Activated naive CD8-positive, alpha-beta T cell treated with anti-CD3 and anti-CD28 coated beads, Interleukin-2, amount 10 ng/mL, durations not matched to agents 7 days and 5 days (primary cell): ENCODE measurements at regions not wholly inside any gene's neighbourhood (a gene's known extent, or its start where the extent isn't known, plus 50 kb on each side); places are given as distances from the start of the nearest gene placed in this dataset.

Experiments used
- ATAC-seq: fragments of 150-1000 bp; cut with Tn5 transposase; one replicate; pipeline ENCODE4 v1.10.0; 2021; ENCODE audit warnings: low read depth, moderate library complexity
- POLR2A ChIA-PET: fragments of 350-600 bp; sonication (Branson Sonifier 250); formaldehyde crosslinking; loops from one replicate; lab custom pipeline; 2021; ENCODE audit warnings: antibody characterized with exemption; lab: Charles Lee
- DNase-seq: peaks from one replicate; pipeline ENCODE4 v3.0.0; 2021
- H3K27ac Mint-ChIP-seq: one replicate; pipeline ENCODE4 v1.8.0; 2022; ENCODE audit warnings: mild to moderate bottlenecking, mixed read lengths
- H3K27me3 Mint-ChIP-seq: one replicate; pipeline ENCODE4 v1.8.0; 2022; ENCODE audit warnings: mild to moderate bottlenecking, moderate library complexity, mixed read lengths
- H3K36me3 Mint-ChIP-seq: one replicate; pipeline ENCODE4 v1.8.0; 2021; ENCODE audit warnings: mild to moderate bottlenecking, mixed read lengths
- H3K4me1 Mint-ChIP-seq: one replicate; pipeline ENCODE4 v1.8.0; 2021; ENCODE audit warnings: mixed read lengths
- H3K4me3 Mint-ChIP-seq: one replicate; pipeline ENCODE4 v1.8.0; 2022; ENCODE audit warnings: mild to moderate bottlenecking, moderate library complexity, mixed read lengths
- H3K9me3 Mint-ChIP-seq: one replicate; pipeline ENCODE4 v1.8.0; 2021; ENCODE audit warnings: mixed read lengths

DNA sequence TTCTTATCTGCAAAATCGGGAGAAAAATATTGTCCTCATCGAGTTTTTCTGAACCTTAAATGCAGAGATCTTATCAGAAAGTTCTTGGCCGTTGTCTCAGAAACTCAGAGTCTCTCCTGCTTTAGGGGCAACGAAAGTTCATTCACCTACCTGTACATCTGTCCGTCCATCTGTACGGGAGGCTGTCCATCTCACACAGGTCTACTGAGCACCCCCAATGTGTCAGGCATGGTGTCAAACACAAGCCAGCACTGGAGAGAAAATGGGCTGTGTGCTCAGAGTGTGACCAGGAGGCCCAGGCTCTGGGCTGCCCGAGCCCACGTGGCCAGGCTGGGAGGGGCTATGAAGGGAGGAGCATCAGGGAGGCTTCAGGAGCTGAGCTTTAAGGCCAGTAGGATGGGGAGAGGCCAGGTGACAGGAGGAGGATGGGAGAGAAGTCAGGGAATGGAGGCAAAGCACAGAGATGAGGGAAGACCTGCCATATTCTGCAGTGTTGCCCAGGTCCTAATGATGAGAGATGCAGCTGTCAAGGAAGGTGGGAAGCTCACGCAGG lies 62.4 kb upstream of the MYEOV start:
- H3K27ac Mint-ChIP-seq = no peak overlapping the region
- H3K27me3 Mint-ChIP-seq = peaks cover 13% of the 10 kb centered on the region
- no peaks in the 10 kb centered on the region for H3K36me3 Mint-ChIP-seq
- POLR2A ChIA-PET = no interaction called here
- no peak for ATAC-seq
- no peak for DNase-seq
- H3K9me3 Mint-ChIP-seq = no peaks in the 10 kb centered on the region
- H3K4me3 Mint-ChIP-seq = no peak overlapping the region
- H3K4me1 Mint-ChIP-seq = no peaks in the 10 kb centered on the region

DNA sequence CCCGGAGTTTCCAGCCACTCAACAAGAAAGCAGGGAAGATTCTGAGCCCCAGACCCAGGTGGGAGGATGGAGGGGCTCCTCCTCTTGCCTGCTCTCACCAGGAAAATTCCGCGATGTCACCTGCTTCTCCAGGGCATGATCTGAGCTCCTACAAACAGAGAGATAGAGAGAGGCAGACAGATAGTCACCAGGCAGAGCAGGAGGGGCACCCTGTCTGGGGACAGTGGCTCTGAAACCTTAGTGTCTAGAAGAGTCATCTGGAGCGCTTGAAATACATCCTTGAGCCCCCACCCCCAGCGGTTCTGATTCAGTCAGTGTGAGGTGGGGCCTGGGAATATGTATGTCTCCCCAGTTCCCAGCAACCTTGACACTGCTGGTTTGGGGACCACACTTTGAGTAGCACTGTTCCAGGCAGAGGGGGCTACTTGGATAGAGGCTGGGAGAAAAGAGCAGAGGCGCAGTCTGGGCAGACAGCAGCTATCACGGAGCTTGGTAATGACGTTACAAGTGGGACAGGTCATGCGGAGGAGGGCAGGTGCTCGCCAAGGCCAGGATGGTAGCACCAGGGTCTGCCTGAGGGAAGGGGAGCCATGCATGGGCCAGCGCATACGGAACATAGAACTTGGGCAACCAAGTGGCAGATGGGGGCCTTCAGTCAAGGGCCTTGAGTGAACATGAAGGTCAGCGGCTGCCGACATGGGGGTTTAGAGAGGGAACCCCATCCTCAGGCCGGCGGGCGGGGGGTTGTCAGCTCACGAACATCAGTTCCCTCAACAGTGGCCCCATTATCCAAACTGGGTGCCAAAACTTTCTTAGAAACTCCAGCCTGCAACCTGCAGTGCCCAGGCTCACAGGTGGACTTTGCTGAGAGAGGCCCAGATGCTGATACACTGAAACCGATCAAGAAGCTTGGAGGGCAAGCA lies 60.9 kb upstream of the MYEOV start:
- POLR2A ChIA-PET = no interaction called here
- Mint-ChIP-seq H3K36me3 (no peaks in the 10 kb centered on the region), H3K27ac (no peak overlapping the region), H3K27me3 (peaks cover 3% of the 10 kb centered on the region), H3K9me3 (no peaks in the 10 kb centered on the region), H3K4me3 (no peak overlapping the region), H3K4me1 (no peaks in the 10 kb centered on the region)
- DNase-seq = no peak
- ATAC-seq = no peak

DNA sequence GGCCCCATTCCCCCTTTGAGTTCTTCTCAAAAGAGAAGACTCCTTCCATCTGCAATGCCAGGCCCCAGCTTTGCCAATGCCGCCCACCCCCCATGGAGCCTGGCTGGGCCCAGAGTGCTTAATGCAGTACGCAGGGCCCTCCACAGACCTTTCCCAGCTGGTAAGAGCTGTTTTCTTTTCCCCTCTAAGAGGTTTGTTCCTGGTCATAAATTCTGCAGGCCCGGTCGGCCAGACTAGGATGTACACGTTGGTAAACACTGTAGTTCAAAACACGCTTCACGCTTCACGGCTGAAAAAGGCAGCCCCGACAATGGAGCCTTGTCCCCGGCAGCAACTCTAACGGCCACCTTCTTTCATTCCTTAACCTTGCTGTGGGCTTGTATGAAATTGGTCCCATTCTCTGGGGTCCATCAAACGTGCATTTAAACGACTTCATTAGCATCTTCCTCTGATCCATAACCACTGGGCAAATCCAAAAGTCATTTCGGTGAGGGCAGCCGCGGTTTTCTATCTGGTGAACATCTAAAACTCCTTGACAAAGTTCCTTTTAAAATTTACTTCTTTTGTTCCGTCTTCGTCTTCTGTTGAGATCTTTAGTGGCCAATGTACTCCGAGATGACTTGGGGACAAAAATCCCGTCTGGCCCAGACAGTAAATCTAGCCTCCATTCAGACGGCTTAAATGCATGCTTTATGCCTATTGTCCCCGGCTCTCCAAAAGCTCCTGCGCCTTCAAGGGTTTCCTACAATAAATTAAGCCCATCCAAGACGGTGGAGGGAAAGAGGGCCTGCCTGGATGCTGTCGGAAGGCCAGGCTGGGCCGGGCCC lies 60.0 kb upstream of the MYEOV start:
- no peak overlapping the region for H3K27ac Mint-ChIP-seq
- H3K27me3 Mint-ChIP-seq = peaks cover 3% of the 10 kb centered on the region

DNA sequence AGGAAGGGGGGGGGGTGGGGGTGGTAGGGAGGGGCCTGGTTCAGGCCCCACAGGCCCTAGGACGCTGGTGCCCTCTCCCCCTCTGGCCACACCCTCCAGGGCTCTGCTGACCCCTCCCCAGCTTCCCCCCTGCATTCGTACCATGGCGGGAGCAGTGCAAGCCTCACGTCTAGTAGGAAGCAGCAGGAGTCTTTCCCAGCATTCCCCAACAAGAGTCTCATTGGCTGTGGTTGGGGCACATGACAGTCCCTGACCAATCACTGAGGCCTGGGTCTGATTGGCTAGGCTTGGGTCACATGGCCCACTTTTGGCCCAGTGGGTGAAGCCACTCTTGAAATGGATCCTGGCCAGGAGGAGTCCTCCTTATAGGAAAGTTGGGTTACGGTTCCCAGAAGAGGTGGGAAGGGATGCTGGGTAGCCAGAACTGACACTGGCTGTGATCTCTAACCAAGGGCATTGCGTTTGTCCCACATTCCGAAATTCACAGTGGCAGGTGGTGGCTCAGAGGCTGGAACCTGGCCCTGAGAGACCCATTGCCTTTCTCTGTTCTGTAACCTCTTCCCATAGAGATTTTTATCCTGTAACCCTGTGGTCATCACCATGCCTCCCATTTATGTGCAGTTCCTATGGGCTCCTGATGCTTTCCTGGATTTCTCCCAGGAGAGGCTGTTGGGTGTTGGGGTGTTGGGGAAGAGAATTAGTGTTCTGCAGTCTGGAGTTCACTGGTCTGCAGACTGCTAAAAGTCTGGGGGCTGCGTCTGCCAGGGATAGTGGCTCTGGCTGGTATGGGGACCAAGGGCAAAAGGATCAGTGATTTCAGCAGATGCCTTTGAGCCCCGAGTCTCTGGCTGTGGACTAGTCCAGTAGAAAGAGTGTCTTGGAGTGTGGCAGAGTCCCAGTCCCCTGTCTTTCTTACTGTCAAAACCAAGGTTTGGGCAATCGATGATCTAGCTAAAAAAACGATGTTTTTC lies 58.9 kb upstream of the MYEOV start:
- H3K4me3 Mint-ChIP-seq = no peak overlapping the region
- no peaks in the 10 kb centered on the region for H3K9me3 Mint-ChIP-seq
- peaks cover 3% of the 10 kb centered on the region for H3K4me1 Mint-ChIP-seq
- H3K27me3 Mint-ChIP-seq = peaks cover 3% of the 10 kb centered on the region
- DNase-seq (no peak), ATAC-seq (no peak)
- no peak overlapping the region for H3K27ac Mint-ChIP-seq
- no peaks in the 10 kb centered on the region for H3K36me3 Mint-ChIP-seq
- POLR2A ChIA-PET = no interaction called here

More for the DNA sequence above, 60.0 kb upstream of the MYEOV start:
- DNase-seq (no peak), ATAC-seq (no peak)
- Mint-ChIP-seq H3K9me3 (no peaks in the 10 kb centered on the region), H3K36me3 (no peaks in the 10 kb centered on the region), H3K4me3 (no peak overlapping the region), H3K4me1 (peaks cover 2% of the 10 kb centered on the region)
- POLR2A ChIA-PET = no interaction called here

DNA sequence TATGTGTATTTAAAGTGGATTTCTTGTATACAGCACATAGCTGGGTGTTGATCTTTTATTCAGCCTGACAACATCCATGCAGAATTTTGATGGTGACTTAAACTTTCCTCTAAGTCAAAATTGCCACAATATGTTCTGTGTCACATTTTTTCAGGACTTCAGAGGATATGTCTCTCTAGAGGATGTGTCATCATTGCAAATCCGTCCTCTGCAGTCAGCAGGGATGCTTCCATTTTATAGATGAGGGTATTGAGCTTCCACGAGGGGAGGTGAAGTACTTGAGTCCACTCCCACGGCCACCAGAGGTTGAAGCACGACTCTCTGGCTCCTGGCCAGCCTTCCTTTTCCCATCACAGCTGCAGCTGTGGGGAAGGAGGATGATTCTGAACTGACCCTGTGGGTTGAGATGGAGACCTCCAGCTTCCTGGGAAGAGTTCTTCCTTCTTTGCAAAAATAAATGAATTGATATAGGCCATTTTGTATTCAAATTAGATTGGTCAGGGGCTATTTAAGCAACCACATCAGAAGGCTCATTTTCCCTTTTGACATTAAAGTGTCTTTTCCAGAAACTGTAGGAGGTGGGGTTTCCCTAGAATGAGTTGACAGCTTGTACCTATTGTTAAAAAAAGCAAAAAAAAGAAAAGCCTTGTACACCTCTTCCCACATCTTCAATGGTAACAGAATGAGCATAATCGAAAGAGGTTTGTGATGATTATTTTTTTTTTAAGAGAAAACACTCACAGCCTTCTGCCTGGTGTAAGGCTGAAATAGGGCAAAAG lies 55.2 kb upstream of the MYEOV start:
- Mint-ChIP-seq H3K27ac (no peak overlapping the region), H3K4me3 (no peak overlapping the region), H3K27me3 (peaks cover 3% of the 10 kb centered on the region), H3K36me3 (peaks cover 5% of the 10 kb centered on the region), H3K4me1 (peaks cover 12% of the 10 kb centered on the region), H3K9me3 (peaks cover 3% of the 10 kb centered on the region)
- POLR2A ChIA-PET = no interaction called here
- ATAC-seq (no peak), DNase-seq (no peak)

DNA sequence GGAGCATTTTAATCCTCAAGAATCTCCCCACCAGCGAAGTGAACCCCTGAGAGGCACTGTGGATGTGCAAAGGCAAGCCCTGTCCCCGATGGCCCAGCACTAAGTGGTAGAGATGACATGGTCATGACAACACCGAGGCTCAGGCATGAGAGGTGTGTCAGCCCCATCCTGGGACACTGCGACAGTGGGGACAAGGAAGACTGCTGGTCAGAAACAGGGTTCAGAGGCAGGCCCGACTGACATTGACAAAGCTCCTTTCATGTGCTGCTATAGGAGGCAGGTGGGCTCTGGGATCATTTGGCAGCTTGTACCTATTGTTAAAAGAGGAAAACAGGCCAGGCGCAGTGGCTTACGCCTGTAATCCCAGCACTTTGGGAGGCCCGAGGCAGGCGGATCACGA lies 54.3 kb upstream of the MYEOV start:
- ATAC-seq = no peak
- DNase-seq = no peak
- H3K27ac Mint-ChIP-seq = no peak overlapping the region
- no peak overlapping the region for H3K4me3 Mint-ChIP-seq
- peaks cover 3% of the 10 kb centered on the region for H3K9me3 Mint-ChIP-seq
- POLR2A ChIA-PET = no interaction called here
- H3K36me3 Mint-ChIP-seq = peaks cover 5% of the 10 kb centered on the region
- peaks cover 3% of the 10 kb centered on the region for H3K27me3 Mint-ChIP-seq
- H3K4me1 Mint-ChIP-seq = peaks cover 12% of the 10 kb centered on the region

DNA sequence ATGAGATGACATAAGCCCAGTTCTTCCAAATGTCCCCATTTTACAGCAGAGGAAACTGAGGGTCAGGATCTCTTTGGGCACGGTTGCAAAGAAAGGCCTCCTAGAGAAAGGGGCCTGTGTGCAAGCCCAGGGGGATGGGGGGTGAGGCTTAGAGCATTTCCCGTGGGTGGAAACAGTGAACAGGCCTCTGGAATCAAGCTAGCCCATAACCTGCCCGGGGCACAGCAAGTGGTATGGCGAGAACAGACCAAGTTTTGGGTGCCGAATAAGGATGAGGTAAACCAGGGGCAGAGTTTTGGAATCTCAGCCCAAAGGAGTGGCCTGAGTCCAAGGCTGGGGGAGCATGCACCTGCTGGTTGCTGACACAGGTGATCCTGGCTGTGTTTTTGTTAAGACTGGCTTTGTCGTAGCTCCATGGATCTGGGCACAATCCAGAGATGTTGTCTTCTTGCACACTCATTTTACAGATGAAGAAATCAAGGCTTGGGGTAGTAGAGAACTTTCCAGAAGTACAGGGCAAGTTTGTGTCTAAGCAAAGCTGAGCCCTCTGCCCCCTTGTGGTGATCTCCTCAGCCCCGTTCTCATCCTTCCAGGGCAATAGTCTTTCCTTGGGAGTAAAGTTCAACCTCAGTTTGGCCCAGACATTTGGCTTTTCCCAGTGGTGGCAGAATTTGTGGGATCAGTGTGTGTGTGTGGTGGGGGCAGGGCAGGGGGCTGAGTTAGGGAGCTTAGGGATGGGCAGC lies 53.5 kb upstream of the MYEOV start:
- peaks cover 12% of the 10 kb centered on the region for H3K4me1 Mint-ChIP-seq
- H3K27me3 Mint-ChIP-seq = peaks cover 3% of the 10 kb centered on the region
- POLR2A ChIA-PET = no interaction called here
- peaks cover 5% of the 10 kb centered on the region for H3K36me3 Mint-ChIP-seq
- no peak overlapping the region for H3K4me3 Mint-ChIP-seq
- H3K9me3 Mint-ChIP-seq = peaks cover 3% of the 10 kb centered on the region
- no peak overlapping the region for H3K27ac Mint-ChIP-seq
- no peak for ATAC-seq
- DNase-seq = no peak

DNA sequence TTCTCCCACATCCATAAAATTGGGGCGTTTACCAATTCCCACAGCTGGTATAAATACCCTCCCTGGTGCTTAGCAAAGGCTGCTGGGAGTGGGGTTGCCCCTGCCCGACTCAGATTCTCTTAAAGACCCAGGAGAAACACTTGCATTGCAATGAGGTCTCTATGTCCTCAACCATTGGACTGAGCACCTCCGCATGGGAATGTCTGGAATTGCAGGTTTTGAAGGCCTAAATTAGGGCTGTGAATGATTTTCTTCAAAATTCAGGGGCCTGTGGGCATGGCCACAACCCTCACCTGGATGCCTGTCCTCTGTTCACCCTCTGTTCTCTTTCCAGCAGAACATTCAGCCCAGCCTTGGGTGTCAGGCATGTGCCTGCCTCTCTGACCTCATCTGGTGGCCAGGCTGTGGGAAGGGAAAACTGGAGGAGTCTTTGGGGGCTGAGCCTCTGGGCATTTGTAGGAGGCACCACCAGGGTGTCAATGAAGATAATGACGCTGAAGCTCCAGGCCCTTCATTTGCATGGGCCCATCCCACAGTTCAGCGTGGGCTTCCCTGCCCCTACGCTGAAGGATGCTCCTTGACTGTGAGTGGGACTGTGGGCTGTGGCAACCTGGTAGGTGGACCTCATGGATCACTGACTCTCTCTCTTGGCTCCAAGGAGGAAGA lies 52.7 kb upstream of the MYEOV start:
- DNase-seq (no peak), ATAC-seq (no peak)
- H3K4me3 Mint-ChIP-seq = no peak overlapping the region
- peaks cover 3% of the 10 kb centered on the region for H3K9me3 Mint-ChIP-seq
- H3K27me3 Mint-ChIP-seq = no peaks in the 10 kb centered on the region
- H3K4me1 Mint-ChIP-seq = peaks cover 12% of the 10 kb centered on the region
- H3K36me3 Mint-ChIP-seq = peaks cover 5% of the 10 kb centered on the region
- no peak overlapping the region for H3K27ac Mint-ChIP-seq
- POLR2A ChIA-PET = no interaction called here

DNA sequence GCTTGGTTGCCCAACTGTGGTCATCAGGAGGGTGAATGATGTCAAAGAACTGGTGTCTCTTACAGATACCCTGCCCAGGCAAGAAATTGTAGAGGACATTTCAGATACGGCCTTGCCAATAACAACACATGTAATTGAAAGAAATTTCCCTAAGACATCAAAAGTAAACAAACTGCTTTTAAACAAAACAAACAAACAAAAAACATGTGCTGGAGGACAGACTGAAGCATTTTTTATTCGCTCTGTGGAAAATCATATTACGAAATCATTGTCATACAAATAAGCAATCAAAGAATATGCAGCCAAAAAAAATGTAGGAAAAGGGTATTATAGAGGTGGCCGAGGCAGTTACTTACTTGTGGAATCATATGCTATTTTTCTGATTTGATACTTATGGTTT lies 52.1 kb upstream of the MYEOV start:
- DNase-seq (no peak), ATAC-seq (no peak)
- Mint-ChIP-seq H3K4me3 (no peak overlapping the region), H3K27ac (peak overlapping the region; percentile 80), H3K27me3 (peaks cover 2% of the 10 kb centered on the region), H3K9me3 (peaks cover 3% of the 10 kb centered on the region), H3K4me1 (peaks cover 12% of the 10 kb centered on the region), H3K36me3 (peaks cover 5% of the 10 kb centered on the region)
- POLR2A ChIA-PET = no interaction called here

DNA sequence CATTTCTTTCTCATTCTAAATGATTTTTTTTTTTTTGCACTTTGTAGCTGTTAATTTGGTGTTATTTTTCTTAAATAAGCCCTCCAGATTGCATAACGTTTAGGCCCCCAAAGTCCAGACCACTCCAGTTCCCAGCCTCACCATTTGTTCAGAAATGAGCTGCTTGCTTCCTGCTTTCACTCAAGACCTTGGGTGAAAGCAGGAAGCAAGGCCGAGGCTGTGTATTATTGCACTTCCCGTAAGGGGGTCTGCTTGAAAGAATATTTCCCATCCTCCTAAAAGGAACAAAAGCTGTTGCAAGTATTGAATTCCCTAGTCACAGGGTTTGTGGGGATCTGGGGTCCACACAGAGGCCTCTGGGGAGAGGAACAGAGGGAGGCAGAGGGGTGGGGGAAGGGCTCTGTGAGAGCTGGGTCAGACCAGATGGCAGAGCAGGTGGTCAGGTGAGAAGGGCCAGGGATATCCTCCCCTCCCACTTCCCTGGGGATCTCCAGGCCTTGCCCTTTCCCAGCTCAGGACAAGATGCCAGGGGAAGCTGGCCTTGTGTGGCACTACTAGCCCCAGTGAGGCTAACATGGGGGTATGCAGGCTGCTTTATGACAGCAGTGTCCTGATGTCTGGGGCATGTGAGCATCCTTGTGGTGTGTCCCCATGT lies 51.6 kb upstream of the MYEOV start:
- Mint-ChIP-seq H3K4me3 (no peak overlapping the region), H3K27ac (peak overlapping the region; percentile 80), H3K4me1 (peaks cover 12% of the 10 kb centered on the region), H3K36me3 (peaks cover 5% of the 10 kb centered on the region), H3K9me3 (peaks cover 3% of the 10 kb centered on the region), H3K27me3 (peaks cover 7% of the 10 kb centered on the region)
- ATAC-seq (peak; percentile 63), DNase-seq (peak; percentile 36)
- POLR2A ChIA-PET = no interaction called here
